Esophagus squamous epithelium (tissue), 5 donors: ENCODE measurements at regions not wholly inside any gene's neighbourhood (a gene's known extent, or its start where the extent isn't known, plus 50 kb on each side); places are given as distances from the start of the nearest gene placed in this dataset.

Source experiments
- DNase-seq: peaks from one replicate; lab custom pipeline; 2025; lab: John Stamatoyannopoulos, UW
- H3K27ac ChIP-seq, 4 donors: fragments of 200-600 bp; sonication (generic); one replicate each; pipeline ENCODE4 v1.5.1; 2016 to 2019; ENCODE audit warnings: mild to moderate bottlenecking in 1 of 4
- H3K27me3 ChIP-seq, 4 donors: fragments of 200-600 bp; sonication (generic); 1 replicate in 3 of 4; 2 replicates in 1 of 4; pipeline versions ENCODE4 v1.5.1 to v1.6.0; 2017 to 2021; ENCODE audit warnings: antibody characterized with exemption in 1 of 4
- H3K36me3 ChIP-seq, 3 donors: fragments of 200-600 bp; sonication (generic); one replicate each; pipeline ENCODE4 v1.5.1; 2016 to 2019
- H3K4me1 ChIP-seq, 3 donors: fragments of 200-600 bp; sonication (generic); one replicate each; pipeline ENCODE4 v1.5.1; 2017 to 2019
- H3K4me3 ChIP-seq, 4 donors: fragments of 200-600 bp; sonication (generic); 1 replicate in 3 of 4; 2 replicates in 1 of 4; pipeline ENCODE4 v1.5.1; 2016 to 2019; ENCODE audit warnings: mild to moderate bottlenecking in 2 of 4, moderate library complexity in 1 of 4
- H3K9me3 ChIP-seq, 3 donors: fragments of 200-600 bp; sonication (generic); one replicate each; pipeline ENCODE4 v1.5.1; 2016 to 2019
- CTCF ChIP-seq, 6 experiments: fragments of 450-650 bp in 4 of 6; fragments of 200-600 bp in 2 of 6; sonication (generic) in 2 of 6; IDR thresholded peaks; one replicate each; pipeline ENCODE4 v1.5.1; 2016 to 2019; ENCODE audit warnings: antibody characterized with exemption in 6 of 6, mild to moderate bottlenecking in 4 of 6, moderate library complexity in 4 of 6
- POLR2A ChIP-seq, 4 donors: fragments of 450-650 bp; IDR thresholded peaks; one replicate each; pipeline ENCODE4 v1.6.1; 2017; ENCODE audit warnings: antibody characterized with exemption in 4 of 4, mild to moderate bottlenecking in 4 of 4, moderate library complexity in 3 of 4
- WGBS, 2 donors: methylation state at CpG; one replicate each; pipeline ENCODE4 v1.1.5; 2018; 5-methylcytosine and 5-hydroxymethylcytosine counted together
- intact Hi-C: fragments of 100-400 bp; cut with DNase I; formaldehyde crosslinking; loops from one replicate; pipeline ENCODE4 v1.15.0; 2022
- donor health status: DM: yes; HTN: yes; CAD: no.

- H3K4me3 ChIP-seq, result no peak overlapping the region
- H3K36me3 ChIP-seq, result no peaks in the 10 kb centered on the region
- 90 to 95% methylated on average over 3 of the region's 3 CpGs for WGBS, 2 donors
- H3K27ac ChIP-seq, result no peak overlapping the region
- H3K27me3 ChIP-seq, result no peaks in the 10 kb centered on the region
- intact Hi-C loops, result no loop called here
- no peaks in the 10 kb centered on the region for H3K9me3 ChIP-seq
- TF ChIP-seq POLR2A (IDR thresholded peaks at IDR 0.05) (no peak), CTCF (IDR thresholded peaks at IDR 0.05) (no peak)
- H3K4me1 ChIP-seq, result peaks cover 15 to 31% (median 19%) of the 10 kb centered on the region in 3 donors
- no peak for DNase-seq
Measured at GRCh38 chr5:143491646-143492045, 88.2 kb upstream of the NR3C1 start.

- Histone ChIP-seq H3K36me3 (no peaks in the 10 kb centered on the region), H3K9me3 (no peaks in the 10 kb centered on the region), H3K27me3 (no peaks in the 10 kb centered on the region), H3K27ac (no peak overlapping the region), H3K4me1 (no peaks in the 10 kb centered on the region), H3K4me3 (no peak overlapping the region)
- no peak for DNase-seq
- WGBS, 2 donors, result 75 to 76% methylated on average over 3 of the region's 3 CpGs
- TF ChIP-seq POLR2A (IDR thresholded peaks at IDR 0.05), result no peak
- TF ChIP-seq CTCF (IDR thresholded peaks at IDR 0.05), result no peak
- intact Hi-C loops, result no loop called here
Measured at GRCh38 chr5:143488381-143488780, 84.9 kb upstream of the NR3C1 start.

GRCh38 chr5:143484601-143485000 is 81.1 kb upstream of the NR3C1 start:
- intact Hi-C loops, result no loop called here
- TF ChIP-seq CTCF (IDR thresholded peaks at IDR 0.05) (no peak), POLR2A (IDR thresholded peaks at IDR 0.05) (no peak)
- WGBS, 2 donors, result 67% methylated on average over 1 of the region's 1 CpG
- Histone ChIP-seq H3K27me3 (no peaks in the 10 kb centered on the region), H3K27ac (no peak overlapping the region), H3K4me1 (no peaks in the 10 kb centered on the region), H3K36me3 (no peaks in the 10 kb centered on the region), H3K9me3 (no peaks in the 10 kb centered on the region), H3K4me3 (no peak overlapping the region)
- DNase-seq, result no peak

GRCh38 chr5:143481697-143482531 is 78.4 kb upstream of the NR3C1 start:
- intact Hi-C loops, result no loop called here
- Histone ChIP-seq H3K27me3 (no peaks in the 10 kb centered on the region), H3K27ac (no peak overlapping the region), H3K9me3 (no peaks in the 10 kb centered on the region), H3K4me1 (no peaks in the 10 kb centered on the region), H3K4me3 (no peak overlapping the region), H3K36me3 (no peaks in the 10 kb centered on the region)
- TF ChIP-seq CTCF (IDR thresholded peaks at IDR 0.05) (no peak), POLR2A (IDR thresholded peaks at IDR 0.05) (no peak)
- WGBS, 2 donors, result 92 to 95% methylated on average over 4 of the region's 4 CpGs
- DNase-seq, result no peak

GRCh38 chr5:143480001-143480400 is 76.5 kb upstream of the NR3C1 start:
- Histone ChIP-seq H3K4me1 (no peaks in the 10 kb centered on the region), H3K9me3 (no peaks in the 10 kb centered on the region), H3K4me3 (no peak overlapping the region), H3K27ac (no peak overlapping the region), H3K36me3 (no peaks in the 10 kb centered on the region), H3K27me3 (no peaks in the 10 kb centered on the region)
- 80 to 91% methylated on average over 3 of the region's 3 CpGs for WGBS, 2 donors
- DNase-seq, result no peak
- no peak for TF ChIP-seq POLR2A (IDR thresholded peaks at IDR 0.05)
- TF ChIP-seq CTCF (IDR thresholded peaks at IDR 0.05), result no peak
- intact Hi-C loops, result no loop called here
